NT2/D1 (cell line): ENCODE measurements at regions not wholly inside any gene's neighbourhood (a gene's known extent, or its start where the extent isn't known, plus 50 kb on each side); places are given as distances from the start of the nearest gene placed in this dataset.

Experiments used
- SUZ12 ChIP-seq: IDR thresholded peaks from 2 replicates; pipeline ENCODE4 v1.6.1; 2011; ENCODE audit not compliant: insufficient read length, insufficient read depth; ENCODE audit errors: extremely low read depth
- YY1 ChIP-seq: IDR thresholded peaks from 2 replicates; pipeline ENCODE4 v1.6.1; 2011; ENCODE audit not compliant: insufficient read length, insufficient read depth
- ZNF274 ChIP-seq: IDR thresholded peaks from 2 replicates; pipeline ENCODE4 v1.6.1; 2011; ENCODE audit warnings: mild to moderate bottlenecking, low read depth, low read length

DNA sequence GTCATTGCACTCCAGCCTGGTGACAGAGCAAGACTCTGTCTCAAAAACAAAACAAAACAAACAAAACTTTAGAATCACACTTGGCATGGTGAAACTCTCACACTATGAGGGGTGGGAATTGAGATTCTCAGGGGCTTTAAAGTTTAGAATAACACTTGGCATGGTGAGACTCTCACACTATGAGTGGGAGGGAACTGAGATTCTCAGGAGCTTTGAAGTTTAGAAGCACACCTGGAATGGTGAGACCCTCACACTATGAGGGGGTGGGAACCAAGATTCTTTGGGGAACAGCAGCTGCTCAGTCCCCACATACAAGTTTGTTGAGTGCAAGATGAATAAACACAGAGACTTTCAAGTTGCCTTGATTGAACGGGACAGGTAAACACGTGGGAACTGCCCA lies 149.4 kb downstream of the HSD17B3 start:
- TF ChIP-seq YY1 (no peak), ZNF274 (no peak), SUZ12 (no peak)
